ENCODE measurements at regions not wholly inside any gene's neighbourhood (a gene's known extent, or its start where the extent isn't known, plus 50 kb on each side); places are given as distances from the start of the nearest gene placed in this dataset.
"Not testable (repeated sequence)": the region's sequence is repeated elsewhere in the genome, so short reads cannot be mapped to it uniquely, and the experiment has no call there.

DNA sequence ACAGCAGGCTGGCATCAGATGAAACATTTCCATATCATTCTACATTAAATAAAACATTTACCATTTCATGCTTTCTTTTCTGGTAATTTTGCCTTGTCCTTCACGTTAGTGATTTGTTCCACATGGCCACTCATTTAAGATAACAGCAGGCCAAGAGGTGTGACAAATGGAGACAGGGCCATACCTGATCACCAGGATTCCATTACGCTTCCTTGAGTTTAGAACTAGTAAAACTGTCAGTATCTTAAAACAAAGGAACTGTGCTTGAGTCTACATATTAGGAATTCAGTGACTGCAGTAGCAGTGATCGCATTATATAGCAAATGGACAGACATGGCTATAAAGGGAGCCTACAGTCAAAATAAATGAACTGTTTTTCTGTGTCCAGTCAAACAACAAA, 155.1 kb upstream of the FSHR start:
- H3K27me3 ChIP-seq (ENCODE audit: control insufficient read depth, insufficient read depth, low read length): no peaks in the 10 kb centered on the region
- no peak for TF ChIP-seq CTCF (IDR thresholded peaks at IDR 0.05; ENCODE audit: insufficient read depth, low read length, severe bottlenecking)
- H3K36me3 ChIP-seq (ENCODE audit: control insufficient read depth, insufficient read depth, low read length): no peaks in the 10 kb centered on the region
- no peak for FAIRE-seq
- no peak overlapping the region for H3K4me3 ChIP-seq (ENCODE audit: low read depth, low read length)
- no peak for DNase-seq (ENCODE audit: low read depth)

GRCh38 chr2:49306925-49307324, 152.6 kb upstream of the FSHR start:
- Histone ChIP-seq H3K4me3 (ENCODE audit: low read depth, low read length) (no peak overlapping the region), H3K36me3 (ENCODE audit: control insufficient read depth, insufficient read depth, low read length) (no peaks in the 10 kb centered on the region), H3K27me3 (ENCODE audit: control insufficient read depth, insufficient read depth, low read length) (no peaks in the 10 kb centered on the region)
- no peak for TF ChIP-seq CTCF (IDR thresholded peaks at IDR 0.05; ENCODE audit: insufficient read depth, low read length, severe bottlenecking)
- FAIRE-seq (no peak), DNase-seq (ENCODE audit: low read depth) (peak; percentile 23)

DNA sequence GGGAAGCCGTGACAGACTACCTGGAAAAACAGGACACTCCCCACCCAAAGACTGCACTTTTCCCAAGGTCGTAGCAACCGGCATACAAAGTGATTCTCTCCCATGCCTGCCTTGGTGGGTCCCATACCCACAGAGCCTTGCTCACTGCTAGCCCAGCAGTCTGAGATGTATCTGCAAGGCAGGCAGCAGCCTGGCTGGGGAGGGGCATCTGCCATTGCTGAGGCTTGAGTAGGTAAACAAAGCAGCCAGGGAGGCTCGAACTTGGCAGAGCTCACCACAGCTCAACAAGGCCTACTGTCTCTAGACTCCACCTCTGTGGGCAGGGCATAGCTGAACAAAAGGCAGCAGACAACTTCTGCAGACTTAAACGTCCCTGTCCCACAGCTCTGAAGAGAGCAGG, 144.4 kb upstream of the FSHR start:
- H3K36me3 ChIP-seq (ENCODE audit: control insufficient read depth, insufficient read depth, low read length); H3K4me3 ChIP-seq (ENCODE audit: low read depth, low read length); FAIRE-seq; H3K27me3 ChIP-seq (ENCODE audit: control insufficient read depth, insufficient read depth, low read length); DNase-seq (ENCODE audit: low read depth): not testable (repeated sequence)

- FAIRE-seq (no peak), DNase-seq (ENCODE audit: low read depth) (no peak)
- no peak overlapping the region for H3K4me3 ChIP-seq (ENCODE audit: low read depth, low read length)
- H3K27me3 ChIP-seq (ENCODE audit: control insufficient read depth, insufficient read depth, low read length): no peaks in the 10 kb centered on the region
- no peaks in the 10 kb centered on the region for H3K36me3 ChIP-seq (ENCODE audit: control insufficient read depth, insufficient read depth, low read length)
- no peak for TF ChIP-seq CTCF (IDR thresholded peaks at IDR 0.05; ENCODE audit: insufficient read depth, low read length, severe bottlenecking)
Observed at GRCh38 chr2:49298230-49298629, 143.9 kb upstream of the FSHR start.

DNA sequence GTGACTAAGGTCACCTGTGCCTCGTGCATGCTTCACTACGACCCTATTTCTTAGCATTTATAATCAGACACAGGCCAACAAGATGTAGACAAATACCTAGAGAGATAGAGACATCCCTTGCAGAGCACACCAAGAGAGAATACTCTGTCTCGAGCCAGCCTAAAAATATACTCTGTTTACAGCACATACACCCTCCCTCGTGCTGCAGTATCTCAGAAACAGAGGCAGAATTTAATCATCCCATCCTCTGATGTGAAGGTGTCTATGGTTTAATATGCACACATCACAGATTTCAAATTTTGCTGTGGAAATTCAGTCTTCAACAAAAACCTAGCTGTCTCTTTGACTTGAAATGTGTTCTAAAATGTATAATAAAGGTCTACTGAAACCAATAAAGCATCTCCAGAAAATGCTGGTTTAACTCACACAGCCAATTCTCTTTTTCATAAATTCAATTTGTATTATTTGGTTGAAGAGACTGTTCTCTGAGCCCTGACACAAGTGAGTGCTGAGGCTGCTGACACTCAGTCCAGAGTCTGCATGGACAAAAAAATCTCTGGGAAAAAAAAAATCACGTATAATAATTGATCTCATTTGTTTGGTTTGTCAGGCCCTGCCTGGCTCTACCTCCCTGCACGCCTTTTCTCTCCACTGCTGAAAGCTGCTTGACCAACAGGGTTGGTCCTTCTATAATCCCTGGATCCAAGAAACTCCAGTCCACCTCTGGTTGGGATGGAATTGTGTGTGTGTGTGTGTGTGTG, 142.0 kb upstream of the FSHR start:
- no peak for FAIRE-seq
- no peak for DNase-seq (ENCODE audit: low read depth)
- TF ChIP-seq CTCF (IDR thresholded peaks at IDR 0.05; ENCODE audit: insufficient read depth, low read length, severe bottlenecking): no peak
- no peak overlapping the region for H3K4me3 ChIP-seq (ENCODE audit: low read depth, low read length)
- no peaks in the 10 kb centered on the region for H3K36me3 ChIP-seq (ENCODE audit: control insufficient read depth, insufficient read depth, low read length)
- no peaks in the 10 kb centered on the region for H3K27me3 ChIP-seq (ENCODE audit: control insufficient read depth, insufficient read depth, low read length)

GRCh38 chr2:49294225-49294624, 139.9 kb upstream of the FSHR start:
- FAIRE-seq (no peak), DNase-seq (ENCODE audit: low read depth) (no peak)
- no peak for TF ChIP-seq CTCF (IDR thresholded peaks at IDR 0.05; ENCODE audit: insufficient read depth, low read length, severe bottlenecking)
- H3K27me3 ChIP-seq (ENCODE audit: control insufficient read depth, insufficient read depth, low read length): no peaks in the 10 kb centered on the region
- no peak overlapping the region for H3K4me3 ChIP-seq (ENCODE audit: low read depth, low read length)
- no peaks in the 10 kb centered on the region for H3K36me3 ChIP-seq (ENCODE audit: control insufficient read depth, insufficient read depth, low read length)

Measured in bronchial epithelial cell (primary cell).